Keratinocyte (primary cell): ENCODE measurements at regions not wholly inside any gene's neighbourhood (a gene's known extent, or its start where the extent isn't known, plus 50 kb on each side); places are given as distances from the start of the nearest gene placed in this dataset.
"Not testable (repeated sequence)": the region's sequence is repeated elsewhere in the genome, so short reads cannot be mapped to it uniquely, and the experiment has no call there.

Experiments used
- DNase-seq: peaks from one replicate; pipeline ENCODE4 v3.0.0-alpha.2; 2011; ENCODE audit warnings: low read depth, missing footprints, low spot score
- FAIRE-seq: peaks from 2 replicates; lab custom pipeline; 2011; peaks lifted over from hg19 to GRCh38; lab: Jason Lieb, UNC
- H2AFZ ChIP-seq: 2 replicates; pipeline ENCODE4 v1.6.0; 2012; ENCODE audit warnings: low read length, control low read depth, inconsistent platforms; ENCODE audit not compliant: control insufficient read depth
- H3K27ac ChIP-seq: 2 replicates; pipeline ENCODE4 v1.5.1; 2011; ENCODE audit warnings: low read length; ENCODE audit not compliant: control insufficient read depth, insufficient read depth
- H3K27me3 ChIP-seq: 3 replicates; pipeline ENCODE4 v1.6.0; 2011; ENCODE audit warnings: low read length; ENCODE audit not compliant: control insufficient read depth, insufficient read depth; ENCODE audit errors: extremely low read depth
- H3K36me3 ChIP-seq, 2 experiments: 2 replicates in 1 of 2; 3 replicates in 1 of 2; pipeline ENCODE4 v1.5.1; 2011; ENCODE audit warnings: low read length in 2 of 2, mild to moderate bottlenecking in 1 of 2; ENCODE audit not compliant: control insufficient read depth in 2 of 2, insufficient read depth in 2 of 2; ENCODE audit errors: extremely low read depth in 1 of 2
- H3K4me1 ChIP-seq: 3 replicates; pipeline ENCODE4 v1.5.1; 2011; ENCODE audit warnings: low read length; ENCODE audit not compliant: control insufficient read depth, insufficient read depth; ENCODE audit errors: extremely low read depth
- H3K4me2 ChIP-seq: 3 replicates; pipeline ENCODE4 v1.6.0; 2011; ENCODE audit warnings: low read depth, low read length; ENCODE audit not compliant: control insufficient read depth, insufficient read depth; ENCODE audit errors: extremely low read depth
- H3K4me3 ChIP-seq, 3 experiments: fragments of 200-600 bp in 1 of 3; sonication (generic) in 1 of 3; 2 replicates in 2 of 3; 3 replicates in 1 of 3; pipeline ENCODE4 v1.5.1; 2011 to 2016; ENCODE audit warnings: low read length in 3 of 3, mild to moderate bottlenecking in 3 of 3, control low read depth in 2 of 3, inconsistent platforms in 1 of 3, low read depth in 1 of 3, mixed read lengths in 1 of 3, mixed run types in 1 of 3, moderate library complexity in 1 of 3; ENCODE audit not compliant: control insufficient read depth in 2 of 3, insufficient read depth in 2 of 3; ENCODE audit errors: extremely low read depth in 1 of 3
- H3K79me2 ChIP-seq: 2 replicates; pipeline ENCODE4 v1.6.0; 2012; ENCODE audit warnings: low read length; ENCODE audit not compliant: control insufficient read depth, insufficient read depth
- H3K9ac ChIP-seq: 3 replicates; pipeline ENCODE4 v1.6.0; 2011; ENCODE audit warnings: low read length; ENCODE audit not compliant: control insufficient read depth, insufficient read depth; ENCODE audit errors: extremely low read depth
- H3K9me1 ChIP-seq: 3 replicates; pipeline ENCODE4 v1.6.0; 2011; ENCODE audit warnings: low read length; ENCODE audit not compliant: control insufficient read depth, insufficient read depth; ENCODE audit errors: extremely low read depth
- H3K9me3 ChIP-seq: 2 replicates; pipeline ENCODE4 v1.5.1; 2012; ENCODE audit warnings: low read depth, low read length; ENCODE audit not compliant: control insufficient read depth
- H4K20me1 ChIP-seq: 3 replicates; pipeline ENCODE4 v1.6.0; 2011; ENCODE audit warnings: low read length; ENCODE audit not compliant: control insufficient read depth, insufficient read depth; ENCODE audit errors: extremely low read depth
- EZH2 ChIP-seq: IDR thresholded peaks from one replicate; pipeline ENCODE4 v1.6.1; 2012; ENCODE audit warnings: inconsistent platforms, mild to moderate bottlenecking, low read length, moderate library complexity
- dilution Hi-C: fragments of 300-500 bp; cut with MboI; formaldehyde crosslinking; loops from one replicate; pipeline ENCODE4 v1.7.0; 2020; ENCODE audit warnings: low sequenced_read_pairs; ENCODE audit not compliant: extremely low pct_ligation_motif_present
- TF ChIP-seq, protein P1 (sequence below), 3 experiments: IDR thresholded peaks in 1 of 3; conservative IDR thresholded peaks in 1 of 3; optimal IDR thresholded peaks in 1 of 3; 2 replicates in 2 of 3; 3 replicates in 1 of 3; pipeline versions ENCODE3 to v1.5.1; 2011; ENCODE audit warnings: low read length in 3 of 3, mild to moderate bottlenecking in 3 of 3, moderate library complexity in 2 of 3, control low read depth in 1 of 3, inconsistent platforms in 1 of 3; ENCODE audit not compliant: insufficient read depth in 2 of 3; ENCODE audit errors: extremely low read depth in 1 of 3

DNA sequence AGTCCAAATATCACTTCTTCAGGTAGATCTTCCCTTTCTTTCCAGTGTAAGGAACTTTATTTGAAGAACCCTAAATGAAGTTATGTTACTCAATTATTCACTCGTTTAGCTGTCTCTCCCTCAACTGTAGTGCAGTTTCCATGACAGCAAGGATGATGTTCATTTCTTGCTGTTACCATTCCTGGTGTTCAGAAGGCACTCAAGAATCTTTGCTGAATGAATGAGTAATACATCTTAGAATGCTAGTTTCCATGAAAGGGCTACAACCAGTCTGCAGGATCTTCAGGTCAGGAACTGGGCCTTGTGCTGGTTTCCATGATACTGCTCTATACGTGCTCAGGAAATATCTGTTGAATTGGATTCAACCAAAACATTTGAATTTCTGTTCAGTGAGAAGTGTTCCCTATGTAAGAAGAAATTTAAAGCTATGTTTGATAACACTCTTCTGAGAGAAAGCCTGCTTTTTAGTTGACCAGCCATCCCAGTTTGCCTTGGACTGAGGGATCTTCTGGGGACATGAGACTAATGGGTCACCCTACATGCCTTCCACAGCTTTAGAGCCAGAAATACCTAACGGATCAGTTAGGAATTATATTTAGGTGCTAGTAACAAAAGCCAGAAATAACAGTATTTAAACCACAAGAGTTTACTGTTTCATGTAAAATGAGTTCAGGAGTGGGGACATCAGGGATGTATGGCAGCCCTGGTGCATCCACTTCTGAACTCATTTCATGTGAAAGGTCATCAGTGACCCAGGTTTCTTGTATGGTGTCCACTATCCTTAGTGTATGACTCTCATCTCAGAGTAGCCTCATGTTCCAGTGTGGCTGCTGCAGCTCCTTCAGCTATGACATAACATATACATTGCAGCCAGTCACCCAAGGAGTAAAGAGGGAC is 500.1 kb upstream of the SGCD start:
- Histone ChIP-seq H3K36me3 (no peaks in the 10 kb centered on the region), H3K9me1 (no peaks in the 10 kb centered on the region), H3K27ac (no peak overlapping the region), H2AFZ (no peak overlapping the region), H3K4me3 (no peak overlapping the region), H3K79me2 (no peaks in the 10 kb centered on the region), H3K9ac (no peak overlapping the region), H4K20me1 (no peaks in the 10 kb centered on the region), H3K4me2 (no peak overlapping the region), H3K4me1 (no peaks in the 10 kb centered on the region), H3K27me3 (no peaks in the 10 kb centered on the region), H3K9me3 (no peaks in the 10 kb centered on the region)
- DNase-seq (no peak), FAIRE-seq (no peak)
- dilution Hi-C loops: no loop called here
- no peak for TF ChIP-seq EZH2
- TF ChIP-seq, protein P1, sequence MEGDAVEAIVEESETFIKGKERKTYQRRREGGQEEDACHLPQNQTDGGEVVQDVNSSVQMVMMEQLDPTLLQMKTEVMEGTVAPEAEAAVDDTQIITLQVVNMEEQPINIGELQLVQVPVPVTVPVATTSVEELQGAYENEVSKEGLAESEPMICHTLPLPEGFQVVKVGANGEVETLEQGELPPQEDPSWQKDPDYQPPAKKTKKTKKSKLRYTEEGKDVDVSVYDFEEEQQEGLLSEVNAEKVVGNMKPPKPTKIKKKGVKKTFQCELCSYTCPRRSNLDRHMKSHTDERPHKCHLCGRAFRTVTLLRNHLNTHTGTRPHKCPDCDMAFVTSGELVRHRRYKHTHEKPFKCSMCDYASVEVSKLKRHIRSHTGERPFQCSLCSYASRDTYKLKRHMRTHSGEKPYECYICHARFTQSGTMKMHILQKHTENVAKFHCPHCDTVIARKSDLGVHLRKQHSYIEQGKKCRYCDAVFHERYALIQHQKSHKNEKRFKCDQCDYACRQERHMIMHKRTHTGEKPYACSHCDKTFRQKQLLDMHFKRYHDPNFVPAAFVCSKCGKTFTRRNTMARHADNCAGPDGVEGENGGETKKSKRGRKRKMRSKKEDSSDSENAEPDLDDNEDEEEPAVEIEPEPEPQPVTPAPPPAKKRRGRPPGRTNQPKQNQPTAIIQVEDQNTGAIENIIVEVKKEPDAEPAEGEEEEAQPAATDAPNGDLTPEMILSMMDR (optimal IDR thresholded peaks at IDR 0.05 in 1 of 3, IDR thresholded peaks at IDR 0.05 in 1 of 3, conservative IDR thresholded peaks at IDR 0.05 in 1 of 3; ENCODE audit: extremely low read depth in 1 of 3, insufficient read depth in 2 of 3, low read length in 3 of 3): no peak

DNA sequence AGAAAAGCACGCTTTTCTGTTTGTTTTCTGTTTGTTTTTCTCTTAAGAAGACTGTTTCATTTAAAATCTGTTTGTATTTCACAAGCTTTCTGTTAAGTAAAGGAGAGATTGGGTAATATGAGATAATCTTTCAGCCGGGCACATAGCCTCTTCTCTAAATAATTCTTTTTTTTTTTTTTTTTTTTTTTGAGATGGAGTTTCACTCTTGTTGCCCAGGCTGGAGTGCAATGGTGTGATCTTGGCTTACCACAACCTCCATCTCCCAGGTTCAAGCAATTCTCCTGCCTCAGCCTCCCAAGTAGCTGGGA is 499.5 kb upstream of the SGCD start:
- H3K27ac ChIP-seq, H3K27me3 ChIP-seq, H3K79me2 ChIP-seq, H3K36me3 ChIP-seq, H3K9me1 ChIP-seq, H3K4me1 ChIP-seq, FAIRE-seq, DNase-seq, dilution Hi-C loops, H3K4me2 ChIP-seq, H3K9ac ChIP-seq, H4K20me1 ChIP-seq, H2AFZ ChIP-seq, H3K4me3 ChIP-seq, H3K9me3 ChIP-seq: not testable (repeated sequence)

DNA sequence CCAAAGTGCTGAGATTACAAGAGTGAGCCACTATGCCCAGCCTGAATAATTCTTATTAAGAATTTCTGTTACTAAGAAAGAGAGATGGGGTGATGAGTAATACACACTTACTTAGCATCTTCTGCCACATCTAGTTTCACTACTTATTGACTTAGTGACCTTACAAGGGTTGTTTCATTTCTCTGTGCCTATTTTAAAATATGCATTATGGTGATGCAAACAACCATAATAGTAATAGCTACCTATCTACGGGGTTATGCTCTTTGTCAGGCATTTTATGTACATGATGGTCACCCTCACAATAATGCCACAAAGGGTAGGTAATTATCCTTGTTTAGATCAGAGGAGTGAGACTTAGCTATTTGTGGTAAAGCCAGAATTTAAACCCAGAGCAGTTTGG is 499.0 kb upstream of the SGCD start:
- FAIRE-seq: no peak
- Histone ChIP-seq H2AFZ (no peak overlapping the region), H3K4me1 (no peaks in the 10 kb centered on the region), H3K9ac (no peak overlapping the region), H3K4me3 (no peak overlapping the region), H3K9me1 (no peaks in the 10 kb centered on the region), H3K27ac (no peak overlapping the region), H3K4me2 (no peak overlapping the region), H3K27me3 (no peaks in the 10 kb centered on the region), H3K9me3 (no peaks in the 10 kb centered on the region), H3K36me3 (no peaks in the 10 kb centered on the region), H3K79me2 (no peaks in the 10 kb centered on the region), H4K20me1 (no peaks in the 10 kb centered on the region)
- dilution Hi-C loops: no loop called here
- TF ChIP-seq EZH2: no peak
- TF ChIP-seq, protein P1 (optimal IDR thresholded peaks at IDR 0.05 in 1 of 3, IDR thresholded peaks at IDR 0.05 in 1 of 3, conservative IDR thresholded peaks at IDR 0.05 in 1 of 3; ENCODE audit: extremely low read depth in 1 of 3, insufficient read depth in 2 of 3, low read length in 3 of 3): no peak
- DNase-seq: no peak
